Stomach (tissue), 8 donors: ENCODE measurements at regions not wholly inside any gene's neighbourhood (a gene's known extent, or its start where the extent isn't known, plus 50 kb on each side); places are given as distances from the start of the nearest gene placed in this dataset.

Source experiments
- DNase-seq, 2 donors: peaks; one replicate each; pipeline versions ENCODE4 v3.0.0 to v3.0.0-alpha.2; 2013 to 2019
- H3K27ac ChIP-seq, 5 donors: fragments of 200-600 bp in 4 of 5; sonication (generic) in 4 of 5; one replicate each; pipeline ENCODE4 v1.5.1; 2013 to 2019; ENCODE audit warnings: mild to moderate bottlenecking in 1 of 5, moderate library complexity in 1 of 5
- H3K27me3 ChIP-seq, 3 donors: fragments of 200-600 bp; sonication (generic); one replicate each; pipeline ENCODE4 v1.5.1; 2017 to 2019; ENCODE audit warnings: mixed run types in 1 of 3
- H3K36me3 ChIP-seq, 4 donors: fragments of 200-600 bp; sonication (generic); 1 replicate in 3 of 4; 2 replicates in 1 of 4; pipeline ENCODE4 v1.5.1; 2016 to 2019
- H3K4me1 ChIP-seq, 4 donors: fragments of 200-600 bp; sonication (generic); one replicate each; pipeline ENCODE4 v1.5.1; 2016 to 2019
- H3K4me3 ChIP-seq, 4 donors: fragments of 200-600 bp; sonication (generic) in 3 of 4; one replicate each; pipeline ENCODE4 v1.5.1; 2016 to 2019; ENCODE audit warnings: mild to moderate bottlenecking in 1 of 4
- H3K9me3 ChIP-seq, 4 donors: fragments of 200-600 bp; sonication (generic); one replicate each; pipeline ENCODE4 v1.5.1; 2016 to 2019
- CTCF ChIP-seq, 7 experiments: fragments of 450-650 bp in 4 of 7; fragments of 200-600 bp in 3 of 7; sonication (generic) in 3 of 7; IDR thresholded peaks; one replicate each; pipeline ENCODE4 v1.5.1; 2016 to 2019; ENCODE audit warnings: antibody characterized with exemption in 7 of 7, control low read depth in 2 of 7, mild to moderate bottlenecking in 1 of 7
- EP300 ChIP-seq: sonication (generic); formaldehyde crosslinking; IDR thresholded peaks from one replicate; pipeline ENCODE4 v1.6.1; 2017; ENCODE audit warnings: antibody characterized with exemption
- POLR2A ChIP-seq, 4 donors: fragments of 450-650 bp; IDR thresholded peaks; one replicate each; pipeline ENCODE4 v1.6.1; 2016; ENCODE audit warnings: antibody characterized with exemption in 4 of 4, control low read depth in 2 of 4, mild to moderate bottlenecking in 1 of 4, moderate library complexity in 1 of 4
- POLR2AphosphoS5 ChIP-seq, 3 donors: sonication (generic); formaldehyde crosslinking; IDR thresholded peaks; one replicate each; pipeline ENCODE4 v1.6.1; 2016; ENCODE audit warnings: antibody characterized with exemption in 3 of 3
- WGBS, 5 donors: extraction: QIAGEN DNeasy Blood & Tissue Kit in 3 of 5; methylation state at CpG; one replicate each; pipeline versions ENCODE4 v1.1.5 to v1.1.7; 2013 to 2018; 5-methylcytosine and 5-hydroxymethylcytosine counted together
- intact Hi-C: fragments of 100-400 bp; cut with DNase I; formaldehyde crosslinking; loops from one replicate; pipeline ENCODE4 v1.15.1; 2023; ENCODE audit warnings: low total_unique reads
- donor health status: healthy with polysubstance abuse.
- donor health status: Bipolar disorder and iron deficiency.
- donor health status: healthy.

GRCh38 chr3:113103588-113103987 lies 107.8 kb upstream of the BOC start:
- Histone ChIP-seq H3K27ac (no peak overlapping the region), H3K27me3 (no peaks in the 10 kb centered on the region), H3K36me3 (no peaks in the 10 kb centered on the region), H3K9me3 (peaks cover 0 to 5% (median 2%) of the 10 kb centered on the region in 4 donors), H3K4me3 (no peak overlapping the region), H3K4me1 (peaks cover 0 to 9% (median 0%) of the 10 kb centered on the region in 4 donors)
- 22 to 62% (median 37%) methylated on average over 2 of the region's 2 CpGs for WGBS, 5 donors
- TF ChIP-seq POLR2AphosphoS5 (IDR thresholded peaks at IDR 0.05) (no peak), EP300 (no peak), CTCF (IDR thresholded peaks at IDR 0.05) (no peak), POLR2A (IDR thresholded peaks at IDR 0.05) (no peak)
- peak in 1 of 2 donors; percentile 21 for DNase-seq
- intact Hi-C loops: no loop called here

GRCh38 chr3:113104357-113105092 lies 106.8 kb upstream of the BOC start:
- no peaks in the 10 kb centered on the region for H3K36me3 ChIP-seq
- peaks cover 0 to 5% (median 2%) of the 10 kb centered on the region in 4 donors for H3K9me3 ChIP-seq
- DNase-seq: no peak
- peaks cover 0 to 9% (median 0%) of the 10 kb centered on the region in 4 donors for H3K4me1 ChIP-seq
- no peak for TF ChIP-seq POLR2AphosphoS5 (IDR thresholded peaks at IDR 0.05)
- no peak for TF ChIP-seq CTCF (IDR thresholded peaks at IDR 0.05)
- no peak for TF ChIP-seq POLR2A (IDR thresholded peaks at IDR 0.05)
- no peak for TF ChIP-seq EP300
- intact Hi-C loops: no loop called here
- H3K4me3 ChIP-seq: no peak overlapping the region
- peak overlapping the region in 1 of 5 donors; percentile 30 for H3K27ac ChIP-seq
- 72 to 82% (median 79%) methylated on average over 10 to 11 of the region's 11 CpGs for WGBS, 5 donors
- no peaks in the 10 kb centered on the region for H3K27me3 ChIP-seq

GRCh38 chr3:113105093-113105449 lies 106.3 kb upstream of the BOC start:
- intact Hi-C loops: no loop called here
- 57 to 80% (median 64%) methylated on average over 4 of the region's 4 CpGs for WGBS, 5 donors
- H3K27me3 ChIP-seq: no peaks in the 10 kb centered on the region
- peak overlapping the region in 1 of 5 donors; percentile 30 for H3K27ac ChIP-seq
- H3K9me3 ChIP-seq: peaks cover 0 to 2% (median 0%) of the 10 kb centered on the region in 4 donors
- no peak for TF ChIP-seq CTCF (IDR thresholded peaks at IDR 0.05)
- TF ChIP-seq POLR2AphosphoS5 (IDR thresholded peaks at IDR 0.05): no peak
- peaks cover 0 to 9% (median 0%) of the 10 kb centered on the region in 4 donors for H3K4me1 ChIP-seq
- H3K36me3 ChIP-seq: no peaks in the 10 kb centered on the region
- H3K4me3 ChIP-seq: no peak overlapping the region
- DNase-seq: peak in 1 of 2 donors; percentile 32

- intact Hi-C loops: no loop called here
- Histone ChIP-seq H3K27ac (no peak overlapping the region), H3K27me3 (no peaks in the 10 kb centered on the region), H3K9me3 (no peaks in the 10 kb centered on the region), H3K36me3 (no peaks in the 10 kb centered on the region), H3K4me3 (no peak overlapping the region), H3K4me1 (peaks cover 0 to 9% (median 0%) of the 10 kb centered on the region in 4 donors)
- no peak for DNase-seq
- TF ChIP-seq POLR2A (IDR thresholded peaks at IDR 0.05) (no peak), CTCF (IDR thresholded peaks at IDR 0.05) (no peak), EP300 (no peak), POLR2AphosphoS5 (IDR thresholded peaks at IDR 0.05) (no peak)
- 81 to 86% (median 82%) methylated on average over 4 of the region's 4 CpGs for WGBS, 5 donors
These were observed 105.2 kb upstream of the BOC start for GRCh38 chr3:113105966-113106660.
